ENCODE measurements at regions not wholly inside any gene's neighbourhood (a gene's known extent, or its start where the extent isn't known, plus 50 kb on each side); places are given as distances from the start of the nearest gene placed in this dataset.

- no peak for TF ChIP-seq POLR2A (IDR thresholded peaks at IDR 0.05; ENCODE audit: low read depth, low read length)
- TF ChIP-seq POLR2AphosphoS5 (IDR thresholded peaks at IDR 0.05; ENCODE audit: low read depth, low read length), result no peak
These were observed 427.9 kb upstream of the ERCC4 start for GRCh38 chr16:13492046-13492445.
